Cardiac fibroblast (primary cell): ENCODE measurements at regions not wholly inside any gene's neighbourhood (a gene's known extent, or its start where the extent isn't known, plus 50 kb on each side); places are given as distances from the start of the nearest gene placed in this dataset.
A peak's percentile ranks its signal among the peaks of the same experiment; 100 is the strongest.

ENCODE experiments used
- DNase-seq, 2 donors: peaks; one replicate each; pipeline versions ENCODE4 v3.0.0 to v3.0.0-alpha.2; 2010; ENCODE audit warnings: low read depth in 2 of 2
- H3K4me3 ChIP-seq, 2 donors: replicated peaks in 1 of 2; 1 replicate in 1 of 2; 2 replicates in 1 of 2; pipeline ENCODE4 v1.5.1; 2011; ENCODE audit warnings: low read depth in 2 of 2, low read length in 2 of 2, mild to moderate bottlenecking in 2 of 2, moderate library complexity in 1 of 2
- CTCF ChIP-seq: IDR thresholded peaks from one replicate; pipeline ENCODE4 v1.5.1; 2011; ENCODE audit warnings: low read depth, mild to moderate bottlenecking, low read length, inconsistent platforms

- DNase-seq = no peak
- no peak overlapping the region for H3K4me3 ChIP-seq
- no peak for TF ChIP-seq CTCF
Observed at GRCh38 chr1:25134307-25134706, 98.0 kb downstream of the SYF2 start.

- H3K4me3 ChIP-seq = no peak overlapping the region
- no peak for TF ChIP-seq CTCF
- DNase-seq = no peak
Observed at GRCh38 chr1:25131794-25132193, 100.5 kb downstream of the SYF2 start.

GRCh38 chr1:25130895-25131294 lies 101.4 kb downstream of the SYF2 start:
- no peak overlapping the region for H3K4me3 ChIP-seq
- no peak for TF ChIP-seq CTCF
- DNase-seq = no peak

GRCh38 chr1:25129380-25129779 lies 102.9 kb downstream of the SYF2 start:
- DNase-seq = no peak
- TF ChIP-seq CTCF = no peak
- H3K4me3 ChIP-seq = no peak overlapping the region

- no peak for DNase-seq
- H3K4me3 ChIP-seq = no peak overlapping the region
- TF ChIP-seq CTCF = no peak
Observed at GRCh38 chr1:25128121-25128621, 104.1 kb downstream of the SYF2 start.

GRCh38 chr1:25126562-25126961 lies 105.7 kb downstream of the SYF2 start:
- DNase-seq = peak in 1 of 2 donors; percentile 13
- TF ChIP-seq CTCF = no peak
- no peak overlapping the region for H3K4me3 ChIP-seq

GRCh38 chr1:25123551-25123950 lies 108.8 kb downstream of the SYF2 start:
- DNase-seq = no peak
- H3K4me3 ChIP-seq = no peak overlapping the region
- no peak for TF ChIP-seq CTCF
